ENCODE measurements at regions not wholly inside any gene's neighbourhood (a gene's known extent, or its start where the extent isn't known, plus 50 kb on each side); places are given as distances from the start of the nearest gene placed in this dataset.

DNA sequence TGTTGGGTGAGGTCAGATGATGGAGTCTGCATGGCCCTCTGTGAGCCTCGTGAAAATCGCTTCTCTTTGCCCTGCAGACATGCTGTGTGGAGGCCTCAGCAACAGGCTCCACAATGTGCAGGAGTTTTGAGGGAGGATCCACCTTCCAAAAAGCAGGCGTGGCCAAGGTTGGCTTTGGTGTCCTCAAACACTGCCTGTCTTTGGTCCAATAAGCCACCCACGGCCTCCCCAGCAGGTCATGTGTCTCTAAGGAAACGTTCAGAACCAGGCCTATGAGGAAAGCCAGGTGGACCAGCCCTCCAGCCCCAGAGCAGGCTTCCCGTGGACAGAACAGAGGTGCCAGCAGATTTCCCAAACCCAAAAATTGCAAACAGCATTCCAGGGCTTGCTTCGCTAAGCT lies 340.7 kb upstream of the IRX2 start:
- no peak for TF ChIP-seq BHLHE40 (IDR thresholded peaks at IDR 0.05; ENCODE audit: borderline replicate concordance)
- no peak for TF ChIP-seq CTBP1 (IDR thresholded peaks at IDR 0.05; ENCODE audit: borderline replicate concordance)
- TF ChIP-seq SUZ12 (IDR thresholded peaks at IDR 0.05): no peak
- no peak for TF ChIP-seq HDGF (IDR thresholded peaks at IDR 0.05; ENCODE audit: borderline replicate concordance)

All from HEK293T (cell line).